ENCODE measurements at regions not wholly inside any gene's neighbourhood (a gene's known extent, or its start where the extent isn't known, plus 50 kb on each side); places are given as distances from the start of the nearest gene placed in this dataset.

DNA sequence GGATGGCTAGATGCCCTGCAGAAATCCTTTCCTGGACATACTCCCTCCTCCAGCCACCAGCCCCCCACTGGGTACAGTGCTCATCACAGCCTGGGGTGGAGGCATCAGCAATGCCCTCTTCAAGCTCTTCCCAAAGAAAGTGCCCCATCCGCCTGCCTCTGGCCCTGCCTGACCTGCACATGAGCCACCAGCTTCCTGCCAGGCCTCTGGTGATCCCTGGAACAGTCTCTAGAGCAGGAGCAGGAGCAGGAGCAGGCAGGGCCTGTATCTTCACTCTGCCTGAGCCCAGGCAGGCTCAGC, 54.1 kb upstream of the CAB39 start:
- peaks cover 4% of the 10 kb centered on the region for H3K4me1 ChIP-seq (ENCODE audit: control insufficient read depth, extremely low read depth, insufficient read depth, low read length)
- TF ChIP-seq POLR2AphosphoS5 (IDR thresholded peaks at IDR 0.05; ENCODE audit: insufficient read depth, low read depth, low read length): no peak
- TF ChIP-seq, protein P1, sequence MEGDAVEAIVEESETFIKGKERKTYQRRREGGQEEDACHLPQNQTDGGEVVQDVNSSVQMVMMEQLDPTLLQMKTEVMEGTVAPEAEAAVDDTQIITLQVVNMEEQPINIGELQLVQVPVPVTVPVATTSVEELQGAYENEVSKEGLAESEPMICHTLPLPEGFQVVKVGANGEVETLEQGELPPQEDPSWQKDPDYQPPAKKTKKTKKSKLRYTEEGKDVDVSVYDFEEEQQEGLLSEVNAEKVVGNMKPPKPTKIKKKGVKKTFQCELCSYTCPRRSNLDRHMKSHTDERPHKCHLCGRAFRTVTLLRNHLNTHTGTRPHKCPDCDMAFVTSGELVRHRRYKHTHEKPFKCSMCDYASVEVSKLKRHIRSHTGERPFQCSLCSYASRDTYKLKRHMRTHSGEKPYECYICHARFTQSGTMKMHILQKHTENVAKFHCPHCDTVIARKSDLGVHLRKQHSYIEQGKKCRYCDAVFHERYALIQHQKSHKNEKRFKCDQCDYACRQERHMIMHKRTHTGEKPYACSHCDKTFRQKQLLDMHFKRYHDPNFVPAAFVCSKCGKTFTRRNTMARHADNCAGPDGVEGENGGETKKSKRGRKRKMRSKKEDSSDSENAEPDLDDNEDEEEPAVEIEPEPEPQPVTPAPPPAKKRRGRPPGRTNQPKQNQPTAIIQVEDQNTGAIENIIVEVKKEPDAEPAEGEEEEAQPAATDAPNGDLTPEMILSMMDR (IDR thresholded peaks at IDR 0.05; ENCODE audit: extremely low read depth in 1 of 2, insufficient read depth in 1 of 2, low read depth in 1 of 2, low read length in 2 of 2): no peak
- TF ChIP-seq EZH2 (IDR thresholded peaks at IDR 0.05; ENCODE audit: borderline replicate concordance, low read depth, low read length, severe bottlenecking): no peak
- no peak for TF ChIP-seq FOS (IDR thresholded peaks at IDR 0.05; ENCODE audit: borderline replicate concordance, insufficient read depth, low read length)
- TF ChIP-seq MYC (IDR thresholded peaks at IDR 0.05; ENCODE audit: low read depth, low read length): no peak
- no peak for TF ChIP-seq GATA2 (IDR thresholded peaks at IDR 0.05; ENCODE audit: insufficient read depth, insufficient read length, low read depth, low read length)
- TF ChIP-seq POLR2A (IDR thresholded peaks at IDR 0.05; ENCODE audit: low read depth, low read length): no peak
- no peak for TF ChIP-seq JUN (IDR thresholded peaks at IDR 0.05; ENCODE audit: borderline replicate concordance, insufficient read depth, insufficient read length, low read depth)
- TF ChIP-seq MAX (IDR thresholded peaks at IDR 0.05; ENCODE audit: insufficient read depth, insufficient read length): no peak
- DNase-seq (ENCODE audit: low read depth, low spot score) (no peak), FAIRE-seq (no peak)
- no peaks in the 10 kb centered on the region for H3K79me2 ChIP-seq (ENCODE audit: control insufficient read depth, insufficient read depth, low read length)
- no TSS peak for BruUV-seq (replicated peaks)
- H3K9me1 ChIP-seq (replicated peaks; ENCODE audit: control insufficient read depth, extremely low read depth, insufficient read depth, low read length): no peaks in the 10 kb centered on the region
- intact Hi-C loops (cut with micrococcal nuclease) (no loop called here), dilution Hi-C loops (cut with MboI; ENCODE audit: extremely low pct_ligation_motif_present, low sequenced_read_pairs) (no loop called here)
- H3K27me3 ChIP-seq (ENCODE audit: control insufficient read depth in 2 of 2, insufficient read depth in 2 of 2, low read length in 2 of 2): no peaks in the 10 kb centered on the region
- CTCF ChIA-PET: interaction anchor here (1.0 to 1.2 kb wide), 3 partner anchors 13 to 140 kb away, joined by 4 to 6 read pairs (median 4); no protein-coding TSS in a partner anchor
- H3K36me3 ChIP-seq (ENCODE audit: control insufficient read depth in 2 of 2, extremely low read depth in 1 of 2, insufficient read depth in 2 of 2, low read length in 2 of 2): no peaks in the 10 kb centered on the region
- H3K27ac ChIP-seq (ENCODE audit: insufficient read depth, low read depth, low read length): no peak overlapping the region
- POLR2A ChIA-PET: no interaction called here
- H3K9ac ChIP-seq (replicated peaks; ENCODE audit: extremely low read depth, insufficient read depth, low read length): no peak overlapping the region
- no peaks in the 10 kb centered on the region for H4K20me1 ChIP-seq (replicated peaks; ENCODE audit: control insufficient read depth, extremely low read depth, insufficient read depth, low read length)
- no peaks in the 10 kb centered on the region for H3K9me3 ChIP-seq (replicated peaks; ENCODE audit: control insufficient read depth, insufficient read depth, low read length)
- H3K4me2 ChIP-seq (ENCODE audit: insufficient read depth, low read length): no peak overlapping the region
- H2AFZ ChIP-seq (ENCODE audit: low read depth, low read length): no peak overlapping the region
- no peak overlapping the region for H3K4me3 ChIP-seq (replicated peaks in 1 of 3; ENCODE audit: insufficient read depth in 1 of 3, low read depth in 1 of 3, low read length in 3 of 3)
